GM12878 (cell line): ENCODE measurements at regions not wholly inside any gene's neighbourhood (a gene's known extent, or its start where the extent isn't known, plus 50 kb on each side); places are given as distances from the start of the nearest gene placed in this dataset.

Experiments used
- ATAC-seq: fragments of 200-7000 bp; cut with Tn5 transposase; 3 replicates; pipeline ENCODE4 v1.9.1; 2020; ENCODE audit warnings: mild to moderate bottlenecking, moderate library complexity
- BruUV-seq: library from RNA; stranded (reverse); fragments of 400-500 nt; replicated peaks from 2 replicates; lab custom pipeline; 2021; lab: Mats Ljungman, UMichigan
- CTCF ChIA-PET: fragments of 300-600 bp; sonication (Branson Sonifier 250); formaldehyde crosslinking; extraction: SDS; loops from one replicate; lab custom pipeline; 2021; ENCODE audit warnings: inconsistent platforms; lab: Yijun Ruan, JAX
- POLR2A ChIA-PET: fragments of 350-600 bp; formaldehyde crosslinking; extraction: SDS; loops from one replicate; lab custom pipeline; 2021; ENCODE audit warnings: inconsistent platforms; lab: Charles Lee
- RAD21 ChIA-PET: fragments of 300-600 bp; sonication (Branson Sonifier 250); formaldehyde crosslinking; loops from one replicate; lab custom pipeline; 2023; ENCODE audit warnings: antibody characterized with exemption; ENCODE audit not compliant: unreplicated experiment; lab: Charles Lee
- SMC1A ChIA-PET: fragments of 300-600 bp; sonication (Branson Sonifier 250); formaldehyde crosslinking; loops from one replicate; lab custom pipeline; 2023; ENCODE audit not compliant: unreplicated experiment, uncharacterized antibody; lab: Charles Lee
- DNase-seq: peaks from one replicate; pipeline ENCODE4 v3.0.0-alpha.2; 2011; ENCODE audit warnings: low read depth, low spot score
- FAIRE-seq: peaks from 3 replicates; lab custom pipeline; 2011; peaks lifted over from hg19 to GRCh38; lab: Jason Lieb, UNC
- H2AFZ ChIP-seq: 2 replicates; pipeline ENCODE4 v1.6.0; 2011; ENCODE audit warnings: low read depth, low read length, control low read depth; ENCODE audit not compliant: control insufficient read depth
- H3K27ac ChIP-seq: 2 replicates; pipeline ENCODE4 v1.5.1; 2011; ENCODE audit warnings: control low read depth; ENCODE audit not compliant: control insufficient read depth, insufficient read depth
- H3K27me3 ChIP-seq, 2 experiments: replicated peaks in 1 of 2; 2 replicates each; pipeline versions ENCODE4 v1.6.0 to v1.6.1; 2011; ENCODE audit warnings: low read length in 1 of 2; ENCODE audit not compliant: control insufficient read depth in 2 of 2, insufficient read depth in 2 of 2
- H3K36me3 ChIP-seq, 2 experiments: 2 replicates each; pipeline ENCODE4 v1.5.1; 2011; ENCODE audit warnings: low read length in 1 of 2; ENCODE audit not compliant: control insufficient read depth in 2 of 2, insufficient read depth in 2 of 2
- H3K4me1 ChIP-seq: 2 replicates; pipeline ENCODE4 v1.6.1; 2011; ENCODE audit warnings: mild to moderate bottlenecking, low read length, moderate library complexity, mixed read lengths; ENCODE audit not compliant: control insufficient read depth, insufficient read depth
- H3K4me2 ChIP-seq: 2 replicates; pipeline ENCODE4 v1.6.0; 2011; ENCODE audit warnings: control low read depth; ENCODE audit not compliant: control insufficient read depth, insufficient read depth
- H3K4me3 ChIP-seq: fragments of 200-600 bp; sonication (generic); 2 replicates; pipeline ENCODE4 v1.5.1; 2016
- H3K79me2 ChIP-seq: 2 replicates; pipeline ENCODE4 v1.6.0; 2011; ENCODE audit warnings: low read length; ENCODE audit not compliant: control insufficient read depth, insufficient read depth
- H3K9ac ChIP-seq: 2 replicates; pipeline ENCODE4 v1.8.0; 2011; ENCODE audit warnings: low read length, control low read depth, mixed read lengths; ENCODE audit not compliant: control insufficient read depth, insufficient read depth
- H3K9me3 ChIP-seq: replicated peaks from 3 replicates; pipeline ENCODE4 v1.5.1; 2011; ENCODE audit warnings: mild to moderate bottlenecking, low read length; ENCODE audit not compliant: control insufficient read depth, insufficient read depth
- H4K20me1 ChIP-seq: 2 replicates; pipeline ENCODE4 v1.6.0; 2011; ENCODE audit not compliant: control insufficient read depth, insufficient read depth
- BMI1 ChIP-seq: fragments of 450-650 bp; IDR thresholded peaks from 2 replicates; pipeline ENCODE4 v1.6.1; 2016; ENCODE audit warnings: mild to moderate bottlenecking, moderate library complexity, borderline replicate concordance
- CEBPB ChIP-seq, 2 experiments: fragments of 150-350 bp in 1 of 2; IDR thresholded peaks; 2 replicates each; pipeline ENCODE4 v1.6.1; 2012 to 2014; ENCODE audit warnings: low read depth in 2 of 2, low read length in 2 of 2, borderline replicate concordance in 1 of 2, inconsistent platforms in 1 of 2
- CHD2 ChIP-seq: IDR thresholded peaks from 2 replicates; pipeline ENCODE4 v1.6.1; 2011; ENCODE audit warnings: low read depth, low read length, improper control_type of control experiment, borderline replicate concordance
- CREM ChIP-seq: IDR thresholded peaks from 2 replicates; pipeline ENCODE4 v1.6.1; 2014; ENCODE audit warnings: antibody characterized with exemption, low read depth
- GABPA ChIP-seq: IDR thresholded peaks from 2 replicates; pipeline ENCODE4 v1.6.1; 2014; ENCODE audit warnings: antibody characterized with exemption, low read depth, mild to moderate bottlenecking, inconsistent platforms
- IRF4 ChIP-seq: IDR thresholded peaks from 2 replicates; pipeline ENCODE4 v1.6.1; 2011; ENCODE audit warnings: low read depth, low read length
- MEF2B ChIP-seq: fragments of 450-650 bp; IDR thresholded peaks from 2 replicates; pipeline ENCODE4 v1.6.1; 2018; ENCODE audit warnings: mild to moderate bottlenecking, moderate library complexity; ENCODE audit not compliant: partially characterized antibody, poor library complexity, severe bottlenecking
- MTA2 ChIP-seq: fragments of 450-650 bp; IDR thresholded peaks from 2 replicates; pipeline ENCODE4 v1.6.1; 2016; ENCODE audit warnings: low read depth, mild to moderate bottlenecking, moderate library complexity
- NBN ChIP-seq: fragments of 450-650 bp; IDR thresholded peaks from 2 replicates; pipeline ENCODE4 v1.6.1; 2016
- PAX5 ChIP-seq: IDR thresholded peaks from 2 replicates; pipeline ENCODE4 v1.6.1; 2011; ENCODE audit warnings: low read depth, low read length, borderline replicate concordance
- PML ChIP-seq: IDR thresholded peaks from 2 replicates; pipeline ENCODE4 v1.6.1; 2012; ENCODE audit warnings: low read length, inconsistent platforms
- RAD21 ChIP-seq: IDR thresholded peaks from 2 replicates; pipeline ENCODE4 v1.6.1; 2011; ENCODE audit warnings: mild to moderate bottlenecking, low read depth, low read length, moderate library complexity; ENCODE audit not compliant: insufficient read depth
- SPI1 ChIP-seq: IDR thresholded peaks from 2 replicates; pipeline ENCODE4 v1.6.1; 2011; ENCODE audit warnings: low read depth, mild to moderate bottlenecking, low read length, moderate library complexity, borderline replicate concordance; ENCODE audit not compliant: insufficient read depth
- WGBS: methylation state at CpG from one replicate; pipeline ENCODE4 v1.1.6; 2016; ENCODE audit warnings: low lambda C conversion rate; ENCODE audit not compliant: insufficient replicate concordance, insufficient coverage; ENCODE audit errors: missing lambda C conversion rate; 5-methylcytosine and 5-hydroxymethylcytosine counted together
- in situ Hi-C: fragments of 300-500 bp; cut with MboI; formaldehyde crosslinking; loops from 9 replicates; pipeline ENCODE4 v1.14.3; 2018; ENCODE audit warnings: mixed read lengths
- intact Hi-C: fragments of 100-400 bp; cut with micrococcal nuclease; formaldehyde crosslinking; loops from one replicate; pipeline ENCODE4 v1.14.2; 2022; ENCODE audit not compliant: unreplicated experiment
- TF ChIP-seq, protein P1 (sequence below): IDR thresholded peaks from 2 replicates; pipeline ENCODE4 v1.6.1; 2011; ENCODE audit warnings: mild to moderate bottlenecking, low read depth, low read length, moderate library complexity; ENCODE audit not compliant: insufficient replicate concordance
- TF ChIP-seq, protein P2 (sequence below): IDR thresholded peaks from 2 replicates; pipeline ENCODE4 v1.6.1; 2011; ENCODE audit warnings: borderline replicate concordance, low read depth, mild to moderate bottlenecking, moderate library complexity, low read length; ENCODE audit not compliant: insufficient read depth, poor library complexity, severe bottlenecking
- TF ChIP-seq, protein P3 (sequence below): fragments of 450-650 bp; IDR thresholded peaks from 2 replicates; pipeline ENCODE4 v1.6.1; 2017; ENCODE audit warnings: mild to moderate bottlenecking, moderate library complexity

GRCh38 chr10:53072144-53072543, 299.6 kb upstream of the MBL2 start:
- FAIRE-seq: no peak
- in situ Hi-C loops (no loop called here), intact Hi-C loops (no loop called here)
- Histone ChIP-seq H3K27ac (no peak overlapping the region), H3K9me3 (no peaks in the 10 kb centered on the region), H2AFZ (no peak overlapping the region), H3K79me2 (no peaks in the 10 kb centered on the region), H3K4me1 (no peaks in the 10 kb centered on the region), H4K20me1 (no peaks in the 10 kb centered on the region), H3K27me3 (no peaks in the 10 kb centered on the region), H3K4me3 (no peak overlapping the region), H3K4me2 (no peak overlapping the region), H3K36me3 (no peaks in the 10 kb centered on the region), H3K9ac (no peak overlapping the region)
- no peak for ATAC-seq
- RAD21 ChIA-PET: interaction anchor here (0.5 kb wide), 1 partner anchor 1120 kb away, joined by 3 read pairs; no protein-coding TSS in a partner anchor
- SMC1A ChIA-PET: interaction anchor here (0.6 to 2.5 kb wide), 7 partner anchors 9 to 251 kb away, joined by 3 to 8 read pairs (median 3); no protein-coding TSS in a partner anchor
- DNase-seq: no peak
- CTCF ChIA-PET: interaction anchor here (1.0 to 1.8 kb wide), 4 partner anchors 34 to 138 kb away, joined by 3 to 5 read pairs (median 4); no protein-coding TSS in a partner anchor
- 7% methylated on average over 2 of the region's 2 CpGs for WGBS
- POLR2A ChIA-PET: no interaction called here
- TF ChIP-seq, protein P1, sequence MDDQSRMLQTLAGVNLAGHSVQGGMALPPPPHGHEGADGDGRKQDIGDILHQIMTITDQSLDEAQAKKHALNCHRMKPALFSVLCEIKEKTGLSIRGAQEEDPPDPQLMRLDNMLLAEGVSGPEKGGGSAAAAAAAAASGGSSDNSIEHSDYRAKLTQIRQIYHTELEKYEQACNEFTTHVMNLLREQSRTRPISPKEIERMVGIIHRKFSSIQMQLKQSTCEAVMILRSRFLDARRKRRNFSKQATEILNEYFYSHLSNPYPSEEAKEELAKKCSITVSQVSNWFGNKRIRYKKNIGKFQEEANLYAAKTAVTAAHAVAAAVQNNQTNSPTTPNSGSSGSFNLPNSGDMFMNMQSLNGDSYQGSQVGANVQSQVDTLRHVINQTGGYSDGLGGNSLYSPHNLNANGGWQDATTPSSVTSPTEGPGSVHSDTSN: no peak
- TF ChIP-seq PAX5: no peak
- no peak for TF ChIP-seq CHD2
- TF ChIP-seq GABPA: no peak
- no peak for TF ChIP-seq IRF4
- TF ChIP-seq PML: no peak
- no peak for TF ChIP-seq BMI1
- TF ChIP-seq, protein P2, sequence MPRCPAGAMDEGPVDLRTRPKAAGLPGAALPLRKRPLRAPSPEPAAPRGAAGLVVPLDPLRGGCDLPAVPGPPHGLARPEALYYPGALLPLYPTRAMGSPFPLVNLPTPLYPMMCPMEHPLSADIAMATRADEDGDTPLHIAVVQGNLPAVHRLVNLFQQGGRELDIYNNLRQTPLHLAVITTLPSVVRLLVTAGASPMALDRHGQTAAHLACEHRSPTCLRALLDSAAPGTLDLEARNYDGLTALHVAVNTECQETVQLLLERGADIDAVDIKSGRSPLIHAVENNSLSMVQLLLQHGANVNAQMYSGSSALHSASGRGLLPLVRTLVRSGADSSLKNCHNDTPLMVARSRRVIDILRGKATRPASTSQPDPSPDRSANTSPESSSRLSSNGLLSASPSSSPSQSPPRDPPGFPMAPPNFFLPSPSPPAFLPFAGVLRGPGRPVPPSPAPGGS: no peak
- no peak for TF ChIP-seq RAD21
- TF ChIP-seq SPI1: no peak
- TF ChIP-seq, protein P3, sequence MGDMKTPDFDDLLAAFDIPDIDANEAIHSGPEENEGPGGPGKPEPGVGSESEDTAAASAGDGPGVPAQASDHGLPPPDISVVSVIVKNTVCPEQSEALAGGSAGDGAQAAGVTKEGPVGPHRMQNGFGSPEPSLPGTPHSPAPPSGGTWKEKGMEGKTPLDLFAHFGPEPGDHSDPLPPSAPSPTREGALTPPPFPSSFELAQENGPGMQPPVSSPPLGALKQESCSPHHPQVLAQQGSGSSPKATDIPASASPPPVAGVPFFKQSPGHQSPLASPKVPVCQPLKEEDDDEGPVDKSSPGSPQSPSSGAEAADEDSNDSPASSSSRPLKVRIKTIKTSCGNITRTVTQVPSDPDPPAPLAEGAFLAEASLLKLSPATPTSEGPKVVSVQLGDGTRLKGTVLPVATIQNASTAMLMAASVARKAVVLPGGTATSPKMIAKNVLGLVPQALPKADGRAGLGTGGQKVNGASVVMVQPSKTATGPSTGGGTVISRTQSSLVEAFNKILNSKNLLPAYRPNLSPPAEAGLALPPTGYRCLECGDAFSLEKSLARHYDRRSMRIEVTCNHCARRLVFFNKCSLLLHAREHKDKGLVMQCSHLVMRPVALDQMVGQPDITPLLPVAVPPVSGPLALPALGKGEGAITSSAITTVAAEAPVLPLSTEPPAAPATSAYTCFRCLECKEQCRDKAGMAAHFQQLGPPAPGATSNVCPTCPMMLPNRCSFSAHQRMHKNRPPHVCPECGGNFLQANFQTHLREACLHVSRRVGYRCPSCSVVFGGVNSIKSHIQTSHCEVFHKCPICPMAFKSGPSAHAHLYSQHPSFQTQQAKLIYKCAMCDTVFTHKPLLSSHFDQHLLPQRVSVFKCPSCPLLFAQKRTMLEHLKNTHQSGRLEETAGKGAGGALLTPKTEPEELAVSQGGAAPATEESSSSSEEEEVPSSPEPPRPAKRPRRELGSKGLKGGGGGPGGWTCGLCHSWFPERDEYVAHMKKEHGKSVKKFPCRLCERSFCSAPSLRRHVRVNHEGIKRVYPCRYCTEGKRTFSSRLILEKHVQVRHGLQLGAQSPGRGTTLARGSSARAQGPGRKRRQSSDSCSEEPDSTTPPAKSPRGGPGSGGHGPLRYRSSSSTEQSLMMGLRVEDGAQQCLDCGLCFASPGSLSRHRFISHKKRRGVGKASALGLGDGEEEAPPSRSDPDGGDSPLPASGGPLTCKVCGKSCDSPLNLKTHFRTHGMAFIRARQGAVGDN: no peak
- TF ChIP-seq MEF2B: no peak
- TF ChIP-seq CEBPB (IDR thresholded peaks at IDR 0.05; ENCODE audit: borderline replicate concordance in 1 of 2, low read depth in 2 of 2, low read length in 2 of 2): no peak
- no peak for TF ChIP-seq CREM
- no peak for TF ChIP-seq MTA2
- TF ChIP-seq NBN: no peak
- no TSS peak for BruUV-seq
